Progenitor cell of endocrine pancreas (in vitro differentiated cells): ENCODE measurements at regions not wholly inside any gene's neighbourhood (a gene's known extent, or its start where the extent isn't known, plus 50 kb on each side); places are given as distances from the start of the nearest gene placed in this dataset.

Source experiments
- DNase-seq: peaks from one replicate; pipeline ENCODE4 v3.0.0; 2021; ENCODE audit warnings: low spot score; ENCODE audit not compliant: unreplicated experiment
- H3K27ac Mint-ChIP-seq: 2 replicates; pipeline ENCODE4 v1.8.0; 2021; ENCODE audit warnings: mild to moderate bottlenecking, moderate library complexity, mixed read lengths
- H3K27me3 Mint-ChIP-seq: 2 replicates; pipeline ENCODE4 v1.8.0; 2021; ENCODE audit warnings: mixed read lengths
- H3K36me3 Mint-ChIP-seq: 2 replicates; pipeline ENCODE4 v1.8.0; 2022; ENCODE audit warnings: mixed read lengths; ENCODE audit not compliant: insufficient read depth
- H3K4me1 Mint-ChIP-seq: 2 replicates; pipeline ENCODE4 v1.8.0; 2021; ENCODE audit warnings: low read depth, mixed read lengths
- H3K4me3 Mint-ChIP-seq: 2 replicates; pipeline ENCODE4 v1.8.0; 2021; ENCODE audit warnings: low read depth, mild to moderate bottlenecking, moderate library complexity, mixed read lengths
- H3K9me3 Mint-ChIP-seq: 2 replicates; pipeline ENCODE4 v1.8.0; 2021; ENCODE audit warnings: low read depth, mixed read lengths
- CTCF ChIP-seq: fragments of 200-600 bp; sonication (generic); IDR thresholded peaks from one replicate; pipeline ENCODE4 v1.5.0; 2021; ENCODE audit warnings: antibody characterized with exemption, mild to moderate bottlenecking; ENCODE audit not compliant: unreplicated experiment

- H3K27ac Mint-ChIP-seq = no peak overlapping the region
- no peak for TF ChIP-seq CTCF
- no peaks in the 10 kb centered on the region for H3K36me3 Mint-ChIP-seq
These were observed 262.3 kb downstream of the POU4F1 start for GRCh38 chr13:78341032-78341431.

DNA sequence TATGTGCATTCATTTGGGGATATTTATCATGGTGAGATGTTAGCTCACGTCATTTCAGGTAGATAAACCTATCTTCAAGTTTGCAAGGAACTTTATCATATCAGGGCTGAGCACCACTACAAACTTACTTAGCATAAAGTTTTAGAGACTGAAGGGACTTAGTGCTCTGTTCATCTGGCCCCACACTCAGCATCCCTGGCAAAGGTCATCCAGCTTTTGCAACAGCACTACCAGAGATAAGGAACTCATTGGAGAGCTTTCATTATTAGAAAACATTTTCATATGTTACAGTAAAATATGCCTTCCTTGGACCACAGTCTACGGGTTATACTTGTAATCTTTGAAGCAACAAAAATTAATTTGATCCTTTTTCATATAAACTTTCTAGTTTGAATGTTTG is 263.4 kb downstream of the POU4F1 start:
- no peaks in the 10 kb centered on the region for H3K9me3 Mint-ChIP-seq
- H3K27ac Mint-ChIP-seq = no peak overlapping the region
- TF ChIP-seq CTCF = no peak
- DNase-seq = no peak
- no peaks in the 10 kb centered on the region for H3K36me3 Mint-ChIP-seq
- H3K27me3 Mint-ChIP-seq = peaks cover 82% of the 10 kb centered on the region
- H3K4me3 Mint-ChIP-seq = no peak overlapping the region
- peaks cover 9% of the 10 kb centered on the region for H3K4me1 Mint-ChIP-seq

More at GRCh38 chr13:78341032-78341431, 262.3 kb downstream of the POU4F1 start:
- no peak overlapping the region for H3K4me3 Mint-ChIP-seq
- H3K27me3 Mint-ChIP-seq = peaks cover 70% of the 10 kb centered on the region
- H3K9me3 Mint-ChIP-seq = no peaks in the 10 kb centered on the region
- no peak for DNase-seq
- H3K4me1 Mint-ChIP-seq = peaks cover 9% of the 10 kb centered on the region

GRCh38 chr13:78334059-78334458 is 269.3 kb downstream of the POU4F1 start:
- DNase-seq = no peak
- Mint-ChIP-seq H3K36me3 (no peaks in the 10 kb centered on the region), H3K27ac (no peak overlapping the region), H3K9me3 (no peaks in the 10 kb centered on the region), H3K27me3 (peaks cover 68% of the 10 kb centered on the region), H3K4me3 (no peak overlapping the region), H3K4me1 (no peaks in the 10 kb centered on the region)
- no peak for TF ChIP-seq CTCF

- no peaks in the 10 kb centered on the region for H3K4me1 Mint-ChIP-seq
- peaks cover 38% of the 10 kb centered on the region for H3K27me3 Mint-ChIP-seq
- TF ChIP-seq CTCF = no peak
- no peaks in the 10 kb centered on the region for H3K36me3 Mint-ChIP-seq
- no peak for DNase-seq
- no peaks in the 10 kb centered on the region for H3K9me3 Mint-ChIP-seq
- no peak overlapping the region for H3K27ac Mint-ChIP-seq
- H3K4me3 Mint-ChIP-seq = no peak overlapping the region
These were observed 276.7 kb downstream of the POU4F1 start for GRCh38 chr13:78326633-78327032.

- TF ChIP-seq CTCF = no peak
- H3K4me3 Mint-ChIP-seq = no peak overlapping the region
These were observed 277.8 kb downstream of the POU4F1 start for GRCh38 chr13:78325585-78325984.

More at GRCh38 chr13:78325585-78325984, 277.8 kb downstream of the POU4F1 start:
- Mint-ChIP-seq H3K4me1 (no peaks in the 10 kb centered on the region), H3K9me3 (no peaks in the 10 kb centered on the region), H3K27ac (no peak overlapping the region), H3K27me3 (peaks cover 32% of the 10 kb centered on the region), H3K36me3 (no peaks in the 10 kb centered on the region)
- no peak for DNase-seq
